Liver (tissue), 2 donors: ENCODE measurements at regions not wholly inside any gene's neighbourhood (a gene's known extent, or its start where the extent isn't known, plus 50 kb on each side); places are given as distances from the start of the nearest gene placed in this dataset.

Source experiments
- JUND ChIP-seq, 2 donors: IDR thresholded peaks; 2 replicates each; pipeline ENCODE4 v1.6.1; 2016; ENCODE audit warnings: antibody characterized with exemption in 2 of 2
- YY1 ChIP-seq: IDR thresholded peaks from 2 replicates; pipeline ENCODE4 v1.6.1; 2016; ENCODE audit warnings: antibody characterized with exemption, mild to moderate bottlenecking
- donor health status: healthy.

GRCh38 chr2:6234702-6235101 lies 542.5 kb downstream of the SOX11 start:
- TF ChIP-seq JUND (IDR thresholded peaks at IDR 0.05) (no peak), YY1 (no peak)
